ENCODE measurements at regions not wholly inside any gene's neighbourhood (a gene's known extent, or its start where the extent isn't known, plus 50 kb on each side); places are given as distances from the start of the nearest gene placed in this dataset.

DNA sequence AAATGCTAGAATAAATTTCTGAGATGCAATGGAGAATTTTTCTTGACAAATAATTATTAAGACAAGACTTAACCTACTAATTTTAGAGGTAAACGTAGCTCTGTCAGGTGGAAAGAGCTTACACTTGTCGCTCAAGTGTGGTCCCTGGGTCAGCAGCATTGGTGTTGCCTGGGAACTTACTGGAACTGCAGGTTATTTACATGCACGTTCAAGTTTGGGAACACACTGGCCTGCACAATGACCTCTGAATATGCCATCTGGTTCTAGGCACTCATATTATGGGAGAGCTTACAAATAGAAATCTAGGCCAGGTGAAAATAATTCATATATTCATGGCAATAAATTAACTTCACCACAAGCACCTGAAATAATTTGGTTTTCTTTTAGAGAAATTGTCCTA lies 88.5 kb upstream of the BCL9 start:
- WGBS, 2 experiments (ENCODE audit: insufficient coverage in 2 of 2) = 77 to 78% methylated on average over 3 of the region's 3 CpGs

DNA sequence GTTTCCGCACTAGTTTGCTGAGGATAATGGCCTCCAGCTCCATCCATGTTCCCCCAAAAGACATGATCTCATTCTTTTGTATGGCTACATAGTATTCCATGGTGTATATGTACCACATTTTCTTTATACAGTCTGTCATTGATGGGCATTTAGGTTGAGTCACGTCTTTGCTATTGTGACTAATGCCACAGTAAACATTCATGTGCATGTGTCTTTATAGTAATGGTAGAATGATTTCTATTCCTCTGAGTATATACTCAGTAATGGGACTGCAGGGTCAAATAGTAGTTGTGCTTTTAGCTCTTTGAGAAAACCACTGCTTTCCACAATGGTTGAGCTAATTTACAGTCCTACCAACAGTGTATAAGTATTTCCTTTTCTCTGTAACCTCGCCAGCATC lies 78.3 kb upstream of the BCL9 start:
- H3K4me1 ChIP-seq (ENCODE audit: control insufficient read depth, insufficient read depth, low read length, poor library complexity, severe bottlenecking) = no peaks in the 10 kb centered on the region
- H3K36me3 ChIP-seq (ENCODE audit: control insufficient read depth, insufficient read depth, low read length) = no peaks in the 10 kb centered on the region
- H3K4me3 ChIP-seq (ENCODE audit: extremely low read depth, insufficient read depth, low read length, poor library complexity, severe bottlenecking) = no peak overlapping the region
- no peak overlapping the region for H3K27ac ChIP-seq (ENCODE audit: low read depth, low read length, severe bottlenecking)
- no peaks in the 10 kb centered on the region for H3K9me3 ChIP-seq (ENCODE audit: control insufficient read depth, low read length)
- WGBS, 2 experiments (ENCODE audit: insufficient coverage in 2 of 2) = no CpG with 5 or more reads among the region's 3 CpGs

More for the DNA sequence above, 88.5 kb upstream of the BCL9 start:
- Histone ChIP-seq H3K36me3 (ENCODE audit: control insufficient read depth, insufficient read depth, low read length) (no peaks in the 10 kb centered on the region), H3K4me3 (ENCODE audit: extremely low read depth, insufficient read depth, low read length, poor library complexity, severe bottlenecking) (no peak overlapping the region), H3K9me3 (ENCODE audit: control insufficient read depth, low read length) (no peaks in the 10 kb centered on the region), H3K27ac (ENCODE audit: low read depth, low read length, severe bottlenecking) (no peak overlapping the region), H3K4me1 (ENCODE audit: control insufficient read depth, insufficient read depth, low read length, poor library complexity, severe bottlenecking) (no peaks in the 10 kb centered on the region)

DNA sequence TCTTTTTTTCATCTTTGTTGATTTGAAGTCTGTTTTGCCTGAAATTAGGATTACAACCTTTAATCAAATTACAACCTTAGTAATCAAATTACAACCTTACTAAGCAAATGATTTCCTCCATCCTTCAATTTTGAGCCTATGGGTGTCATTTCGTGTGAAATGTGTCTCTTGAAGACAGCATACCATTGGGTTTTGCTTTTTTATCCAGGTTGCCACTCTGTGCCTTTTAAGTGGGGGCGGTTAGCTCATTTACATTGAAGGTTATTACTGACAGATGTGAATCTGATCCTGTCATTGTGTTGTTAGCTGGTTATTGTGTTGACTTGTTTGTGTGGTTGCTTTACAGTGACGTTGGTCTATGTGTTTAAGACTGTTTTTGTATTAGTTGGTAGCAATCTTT lies 74.8 kb upstream of the BCL9 start:
- Histone ChIP-seq H3K27ac (ENCODE audit: low read depth, low read length, severe bottlenecking) (no peak overlapping the region), H3K9me3 (ENCODE audit: control insufficient read depth, low read length) (no peaks in the 10 kb centered on the region)
- 71 to 100% methylated on average over 1 of the region's 3 CpGs for WGBS, 2 experiments (ENCODE audit: insufficient coverage in 2 of 2)

DNA sequence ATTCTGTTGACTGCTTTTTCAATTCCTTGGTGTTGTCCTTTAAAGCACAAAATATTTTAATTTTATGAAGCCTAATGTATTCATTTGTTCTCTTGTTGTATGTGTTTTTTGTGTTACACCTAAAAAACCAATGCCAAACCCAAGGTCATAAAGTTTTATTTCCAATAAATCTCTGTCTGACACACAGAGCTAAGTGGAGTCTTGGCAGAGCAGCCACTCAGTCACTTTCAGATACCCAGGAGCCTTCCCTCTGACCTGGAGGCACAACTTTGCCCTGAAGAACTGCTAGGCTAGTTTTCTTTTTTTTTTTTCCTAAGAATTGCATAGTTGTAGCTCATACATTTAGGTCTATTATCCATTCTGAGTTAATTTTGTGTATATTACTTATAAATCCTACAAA lies 71.2 kb upstream of the BCL9 start:
- no peak overlapping the region for H3K4me3 ChIP-seq (ENCODE audit: extremely low read depth, insufficient read depth, low read length, poor library complexity, severe bottlenecking)
- H3K27ac ChIP-seq (ENCODE audit: low read depth, low read length, severe bottlenecking) = no peak overlapping the region
- H3K4me1 ChIP-seq (ENCODE audit: control insufficient read depth, insufficient read depth, low read length, poor library complexity, severe bottlenecking) = no peaks in the 10 kb centered on the region
- no peaks in the 10 kb centered on the region for H3K9me3 ChIP-seq (ENCODE audit: control insufficient read depth, low read length)
- H3K36me3 ChIP-seq (ENCODE audit: control insufficient read depth, insufficient read depth, low read length) = no peaks in the 10 kb centered on the region

More for the DNA sequence above, 74.8 kb upstream of the BCL9 start:
- H3K36me3 ChIP-seq (ENCODE audit: control insufficient read depth, insufficient read depth, low read length) = no peaks in the 10 kb centered on the region
- no peak overlapping the region for H3K4me3 ChIP-seq (ENCODE audit: extremely low read depth, insufficient read depth, low read length, poor library complexity, severe bottlenecking)
- H3K4me1 ChIP-seq (ENCODE audit: control insufficient read depth, insufficient read depth, low read length, poor library complexity, severe bottlenecking) = no peaks in the 10 kb centered on the region

DNA sequence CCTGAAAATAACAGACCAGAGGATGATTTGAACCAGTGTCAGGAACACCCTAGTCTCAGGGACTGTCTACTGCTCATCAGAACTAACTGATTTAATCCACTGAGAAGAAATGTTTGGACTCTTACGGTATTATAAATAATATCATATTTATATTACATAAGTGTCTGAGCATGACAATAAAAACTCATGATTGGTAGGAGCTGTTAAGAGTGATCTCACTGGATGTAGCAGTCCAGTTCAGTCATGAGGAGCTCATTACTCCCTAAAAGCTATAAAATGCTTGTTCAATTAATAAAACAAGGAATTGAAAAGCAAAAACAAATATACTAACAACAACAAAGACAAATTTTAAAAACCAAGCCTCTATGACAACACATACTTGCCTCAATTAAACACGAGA lies 68.8 kb upstream of the BCL9 start:
- H3K4me1 ChIP-seq (ENCODE audit: control insufficient read depth, insufficient read depth, low read length, poor library complexity, severe bottlenecking) = no peaks in the 10 kb centered on the region
- no peak overlapping the region for H3K4me3 ChIP-seq (ENCODE audit: extremely low read depth, insufficient read depth, low read length, poor library complexity, severe bottlenecking)
- 78% methylated on average over 1 of the region's 2 CpGs; no CpG with 5 or more reads in 1 of the 2 experiments for WGBS, 2 experiments (ENCODE audit: insufficient coverage in 2 of 2)
- no peaks in the 10 kb centered on the region for H3K9me3 ChIP-seq (ENCODE audit: control insufficient read depth, low read length)
- H3K36me3 ChIP-seq (ENCODE audit: control insufficient read depth, insufficient read depth, low read length) = no peaks in the 10 kb centered on the region
- H3K27ac ChIP-seq (ENCODE audit: low read depth, low read length, severe bottlenecking) = no peak overlapping the region

DNA sequence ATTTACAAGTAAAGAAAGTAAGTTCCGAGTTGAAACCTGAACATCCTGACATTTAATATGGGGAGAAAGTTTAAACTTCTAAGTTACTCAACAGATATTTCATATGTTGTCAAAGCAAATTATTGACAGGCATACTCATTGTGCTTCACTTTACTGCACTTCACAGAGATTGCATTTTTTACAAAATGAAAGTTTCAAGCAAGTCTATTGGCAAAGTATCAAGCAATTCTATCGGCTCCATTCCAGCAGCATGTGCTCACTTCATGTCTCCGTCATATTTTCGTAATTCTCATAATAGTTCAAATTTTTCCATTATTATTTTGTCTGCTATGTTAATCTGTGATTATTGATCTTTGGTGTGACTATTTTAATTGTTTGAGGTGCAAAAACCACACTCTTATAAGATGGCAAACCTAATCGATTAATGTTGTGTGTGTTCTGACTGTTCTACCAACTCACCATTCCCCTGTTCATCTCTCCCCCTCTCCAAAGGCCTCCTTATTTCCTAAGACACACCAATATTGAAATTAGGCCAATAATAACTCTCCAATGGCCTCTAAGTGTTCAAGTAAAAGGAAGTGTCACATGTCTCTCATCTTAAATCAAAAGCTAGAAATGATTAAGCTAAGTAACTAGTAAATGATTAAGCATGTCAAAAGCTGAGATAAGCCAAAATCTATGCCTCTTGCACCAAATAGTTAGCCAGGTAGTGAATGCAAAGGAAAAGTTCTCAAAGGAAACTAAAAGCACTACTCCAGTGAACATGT lies 68.2 kb upstream of the BCL9 start:
- no peaks in the 10 kb centered on the region for H3K36me3 ChIP-seq (ENCODE audit: control insufficient read depth, insufficient read depth, low read length)
- no CpG with 5 or more reads among the region's 5 CpGs for WGBS, 2 experiments (ENCODE audit: insufficient coverage in 2 of 2)
- H3K4me3 ChIP-seq (ENCODE audit: extremely low read depth, insufficient read depth, low read length, poor library complexity, severe bottlenecking) = no peak overlapping the region

DNA sequence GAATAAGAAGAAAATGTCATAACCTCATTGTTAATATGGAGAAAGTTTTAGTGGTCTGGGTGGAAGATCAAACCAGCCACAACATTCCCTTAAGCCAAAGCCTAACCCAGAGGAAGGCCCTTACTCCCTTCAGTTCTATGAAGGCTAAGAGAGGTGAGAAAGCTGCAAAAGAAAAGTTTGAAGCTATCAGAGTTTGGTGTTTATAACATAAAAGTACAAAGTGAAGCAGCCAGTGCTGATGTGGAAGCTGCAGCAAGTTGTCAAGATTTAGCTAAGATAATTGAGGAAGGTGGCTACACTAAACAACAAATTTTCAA lies 67.6 kb upstream of the BCL9 start:
- no peaks in the 10 kb centered on the region for H3K9me3 ChIP-seq (ENCODE audit: control insufficient read depth, low read length)
- H3K36me3 ChIP-seq (ENCODE audit: control insufficient read depth, insufficient read depth, low read length) = no peaks in the 10 kb centered on the region
- H3K27ac ChIP-seq (ENCODE audit: low read depth, low read length, severe bottlenecking) = no peak overlapping the region
- H3K4me1 ChIP-seq (ENCODE audit: control insufficient read depth, insufficient read depth, low read length, poor library complexity, severe bottlenecking) = no peaks in the 10 kb centered on the region
- no peak overlapping the region for H3K4me3 ChIP-seq (ENCODE audit: extremely low read depth, insufficient read depth, low read length, poor library complexity, severe bottlenecking)

More for the DNA sequence above, 68.2 kb upstream of the BCL9 start:
- no peaks in the 10 kb centered on the region for H3K9me3 ChIP-seq (ENCODE audit: control insufficient read depth, low read length)
- no peaks in the 10 kb centered on the region for H3K4me1 ChIP-seq (ENCODE audit: control insufficient read depth, insufficient read depth, low read length, poor library complexity, severe bottlenecking)
- H3K27ac ChIP-seq (ENCODE audit: low read depth, low read length, severe bottlenecking) = no peak overlapping the region

DNA sequence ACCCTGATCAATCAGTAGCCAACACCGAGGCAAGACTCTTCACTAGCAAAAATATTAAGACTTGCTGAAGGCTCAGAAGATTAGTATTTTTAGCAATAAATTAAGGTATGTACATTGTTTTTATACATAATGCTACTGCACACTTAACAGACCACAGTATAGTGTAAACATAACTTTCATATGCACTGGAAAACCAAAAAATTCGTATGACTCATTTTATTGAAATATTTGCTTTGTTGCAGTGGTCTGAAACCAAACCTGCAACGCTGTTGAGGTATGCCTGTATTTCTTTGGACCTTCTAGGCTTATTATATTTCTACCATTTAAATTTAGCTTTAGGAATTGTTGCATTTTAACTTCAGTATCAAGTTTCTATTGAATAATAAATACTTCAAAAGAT lies 65.8 kb upstream of the BCL9 start:
- H3K9me3 ChIP-seq (ENCODE audit: control insufficient read depth, low read length) = no peaks in the 10 kb centered on the region
- WGBS, 2 experiments (ENCODE audit: insufficient coverage in 2 of 2) = 80% methylated on average over 1 of the region's 3 CpGs; no CpG with 5 or more reads in 1 of the 2 experiments

DNA sequence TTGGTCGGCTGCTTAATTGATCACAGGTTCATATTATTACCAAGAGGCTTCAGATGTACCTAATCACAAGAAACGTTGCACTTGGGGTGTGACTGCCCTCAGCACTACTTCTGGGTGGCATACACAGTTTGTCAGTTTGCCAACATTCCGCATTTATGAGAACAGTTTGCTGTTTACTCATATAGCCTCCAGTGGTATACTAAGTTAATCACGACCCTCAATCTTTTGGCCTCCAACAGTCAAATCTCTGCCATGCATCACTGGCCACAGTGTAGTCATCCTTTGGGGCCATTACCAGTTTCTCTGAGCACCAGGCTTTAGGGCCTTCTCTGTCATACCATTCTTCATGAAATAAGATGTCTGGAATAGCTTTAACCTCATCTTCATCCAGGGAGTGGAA lies 62.8 kb upstream of the BCL9 start:
- no peak overlapping the region for H3K4me3 ChIP-seq (ENCODE audit: extremely low read depth, insufficient read depth, low read length, poor library complexity, severe bottlenecking)
- H3K36me3 ChIP-seq (ENCODE audit: control insufficient read depth, insufficient read depth, low read length) = no peaks in the 10 kb centered on the region
- no peak overlapping the region for H3K27ac ChIP-seq (ENCODE audit: low read depth, low read length, severe bottlenecking)
- no peaks in the 10 kb centered on the region for H3K9me3 ChIP-seq (ENCODE audit: control insufficient read depth, low read length)
- WGBS, 2 experiments (ENCODE audit: insufficient coverage in 2 of 2) = 75 to 86% methylated on average over 3 to 4 of the region's 4 CpGs
- H3K4me1 ChIP-seq (ENCODE audit: control insufficient read depth, insufficient read depth, low read length, poor library complexity, severe bottlenecking) = no peaks in the 10 kb centered on the region

More for the DNA sequence above, 65.8 kb upstream of the BCL9 start:
- H3K27ac ChIP-seq (ENCODE audit: low read depth, low read length, severe bottlenecking) = no peak overlapping the region
- no peaks in the 10 kb centered on the region for H3K4me1 ChIP-seq (ENCODE audit: control insufficient read depth, insufficient read depth, low read length, poor library complexity, severe bottlenecking)
- H3K36me3 ChIP-seq (ENCODE audit: control insufficient read depth, insufficient read depth, low read length) = no peaks in the 10 kb centered on the region
- H3K4me3 ChIP-seq (ENCODE audit: extremely low read depth, insufficient read depth, low read length, poor library complexity, severe bottlenecking) = no peak overlapping the region

DNA sequence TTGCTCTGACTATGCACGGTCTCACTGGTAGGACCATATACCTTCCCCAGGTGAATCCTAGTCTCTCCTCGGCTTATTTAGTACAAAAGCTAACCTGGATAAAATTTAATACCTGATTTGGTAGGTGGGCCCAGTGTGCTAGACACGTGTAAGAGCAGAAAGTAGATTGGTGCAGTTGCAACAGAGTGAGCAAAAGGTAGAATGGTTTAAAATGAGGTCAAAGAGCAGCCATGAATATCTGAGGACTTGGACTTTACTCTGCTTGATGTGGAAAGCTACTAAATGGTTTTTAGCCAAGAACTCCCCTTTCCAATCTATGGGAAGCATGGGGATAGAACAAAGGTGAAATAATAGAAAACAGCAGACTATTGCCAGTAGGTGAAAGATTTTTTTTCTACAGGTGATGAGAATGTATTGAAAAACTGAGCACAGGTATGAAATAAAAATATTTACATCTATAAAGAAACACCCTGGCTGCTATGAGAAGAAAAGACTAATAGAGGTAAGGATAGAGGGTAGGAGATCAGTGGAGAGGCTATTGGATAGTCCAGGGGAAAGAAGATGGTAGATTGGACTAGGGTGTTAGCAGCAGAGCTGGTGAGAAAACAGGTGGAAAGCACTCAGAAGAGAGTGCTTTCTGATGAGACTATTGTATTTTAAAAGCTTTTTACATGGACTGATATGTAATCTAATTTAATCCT lies 61.3 kb upstream of the BCL9 start:
- Histone ChIP-seq H3K36me3 (ENCODE audit: control insufficient read depth, insufficient read depth, low read length) (no peaks in the 10 kb centered on the region), H3K4me3 (ENCODE audit: extremely low read depth, insufficient read depth, low read length, poor library complexity, severe bottlenecking) (no peak overlapping the region), H3K27ac (ENCODE audit: low read depth, low read length, severe bottlenecking) (no peak overlapping the region), H3K4me1 (ENCODE audit: control insufficient read depth, insufficient read depth, low read length, poor library complexity, severe bottlenecking) (no peaks in the 10 kb centered on the region), H3K9me3 (ENCODE audit: control insufficient read depth, low read length) (no peaks in the 10 kb centered on the region)
- 60 to 82% methylated on average over 1 to 2 of the region's 3 CpGs for WGBS, 2 experiments (ENCODE audit: insufficient coverage in 2 of 2)

DNA sequence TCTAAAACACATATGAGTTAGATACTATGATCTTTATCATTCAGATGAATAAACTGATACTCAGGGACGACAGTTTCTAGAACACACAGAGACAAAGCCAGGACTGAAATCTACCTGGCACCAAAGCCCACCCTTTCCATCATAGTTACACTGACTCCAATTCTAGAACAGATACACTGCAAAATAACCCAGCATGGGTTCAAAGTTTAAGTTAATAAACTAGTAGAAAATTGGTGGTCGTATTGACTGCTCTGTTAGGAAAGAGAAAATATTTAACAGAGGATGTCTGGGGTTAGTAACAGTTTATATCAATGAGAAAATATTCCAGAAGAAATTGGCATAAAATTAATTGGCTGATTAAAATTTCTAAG lies 60.8 kb upstream of the BCL9 start:
- Histone ChIP-seq H3K36me3 (ENCODE audit: control insufficient read depth, insufficient read depth, low read length) (no peaks in the 10 kb centered on the region), H3K4me3 (ENCODE audit: extremely low read depth, insufficient read depth, low read length, poor library complexity, severe bottlenecking) (no peak overlapping the region), H3K4me1 (ENCODE audit: control insufficient read depth, insufficient read depth, low read length, poor library complexity, severe bottlenecking) (no peaks in the 10 kb centered on the region), H3K27ac (ENCODE audit: low read depth, low read length, severe bottlenecking) (no peak overlapping the region), H3K9me3 (ENCODE audit: control insufficient read depth, low read length) (no peaks in the 10 kb centered on the region)
- WGBS, 2 experiments (ENCODE audit: insufficient coverage in 2 of 2) = 60% methylated on average over 1 of the region's 2 CpGs; no CpG with 5 or more reads in 1 of the 2 experiments

All from mesodermal cell (in vitro differentiated cells).